GM21786 (cell line): ENCODE measurements at regions not wholly inside any gene's neighbourhood (a gene's known extent, or its start where the extent isn't known, plus 50 kb on each side); places are given as distances from the start of the nearest gene placed in this dataset.
A peak's percentile ranks its signal among the peaks of the same experiment; 100 is the strongest.
"Not testable (repeated sequence)": the region's sequence is repeated elsewhere in the genome, so short reads cannot be mapped to it uniquely, and the experiment has no call there.

Source experiments
- ATAC-seq: cut with Tn5 transposase; IDR thresholded peaks from one replicate; pipeline ENCODE4 v1.9.1; 2021; ENCODE audit not compliant: unreplicated experiment

DNA sequence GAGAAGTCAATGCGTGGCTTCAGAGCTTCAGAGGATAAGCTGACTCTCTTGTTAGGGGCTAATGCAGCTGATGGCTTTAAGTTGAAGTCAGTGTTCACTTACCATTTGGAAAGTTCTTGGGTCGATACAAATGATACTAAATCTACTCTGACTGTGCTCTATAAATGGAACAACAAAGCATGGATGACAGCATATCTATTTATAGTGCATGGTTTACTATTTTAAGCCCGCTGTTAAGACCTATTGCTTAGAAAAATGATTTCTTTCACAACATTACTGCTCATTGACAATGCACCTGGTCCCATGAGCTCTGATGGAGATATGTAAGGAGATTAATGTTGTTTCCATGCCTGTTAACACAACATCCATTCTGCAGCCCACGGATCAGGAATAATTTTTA is 435.7 kb downstream of the MAT2B start:
- peak; percentile 39 for ATAC-seq

DNA sequence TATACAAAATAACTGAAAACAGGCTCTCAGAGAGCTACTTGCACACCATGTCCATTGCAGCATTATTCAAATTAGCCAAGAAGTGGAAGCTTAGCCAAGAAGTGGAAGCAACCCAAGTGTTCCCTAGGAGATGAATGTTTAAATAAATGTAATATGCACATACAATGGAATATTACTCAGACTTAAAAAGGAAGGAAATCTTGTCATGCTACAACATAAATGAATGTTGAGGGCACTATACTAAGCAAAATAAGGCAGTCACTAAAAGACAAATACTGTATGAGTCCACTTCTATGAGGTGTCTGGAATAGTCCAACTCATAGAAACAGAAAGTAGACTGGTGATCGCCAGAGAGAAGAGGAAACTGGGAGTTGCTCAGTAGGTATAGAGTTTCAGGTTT is 438.1 kb downstream of the MAT2B start:
- ATAC-seq, result no peak

DNA sequence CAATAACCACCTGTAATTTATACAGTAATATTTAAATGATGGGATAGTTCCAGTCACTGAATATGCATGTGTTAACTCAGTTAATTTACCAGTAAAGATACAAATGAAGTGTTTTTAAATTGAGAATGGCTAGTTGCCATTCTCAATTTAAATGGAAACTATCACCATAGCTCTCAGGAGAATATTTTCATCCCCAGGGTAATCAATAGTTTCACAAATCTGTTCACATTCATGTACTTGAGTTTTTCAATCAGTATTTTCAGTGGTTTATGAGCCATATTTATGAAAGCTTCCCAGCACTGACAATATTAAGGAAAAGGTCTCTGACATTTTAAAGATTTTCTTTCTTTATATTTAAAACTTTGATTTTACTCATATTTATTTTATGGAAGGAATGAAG is 439.3 kb downstream of the MAT2B start:
- ATAC-seq, result no peak

DNA sequence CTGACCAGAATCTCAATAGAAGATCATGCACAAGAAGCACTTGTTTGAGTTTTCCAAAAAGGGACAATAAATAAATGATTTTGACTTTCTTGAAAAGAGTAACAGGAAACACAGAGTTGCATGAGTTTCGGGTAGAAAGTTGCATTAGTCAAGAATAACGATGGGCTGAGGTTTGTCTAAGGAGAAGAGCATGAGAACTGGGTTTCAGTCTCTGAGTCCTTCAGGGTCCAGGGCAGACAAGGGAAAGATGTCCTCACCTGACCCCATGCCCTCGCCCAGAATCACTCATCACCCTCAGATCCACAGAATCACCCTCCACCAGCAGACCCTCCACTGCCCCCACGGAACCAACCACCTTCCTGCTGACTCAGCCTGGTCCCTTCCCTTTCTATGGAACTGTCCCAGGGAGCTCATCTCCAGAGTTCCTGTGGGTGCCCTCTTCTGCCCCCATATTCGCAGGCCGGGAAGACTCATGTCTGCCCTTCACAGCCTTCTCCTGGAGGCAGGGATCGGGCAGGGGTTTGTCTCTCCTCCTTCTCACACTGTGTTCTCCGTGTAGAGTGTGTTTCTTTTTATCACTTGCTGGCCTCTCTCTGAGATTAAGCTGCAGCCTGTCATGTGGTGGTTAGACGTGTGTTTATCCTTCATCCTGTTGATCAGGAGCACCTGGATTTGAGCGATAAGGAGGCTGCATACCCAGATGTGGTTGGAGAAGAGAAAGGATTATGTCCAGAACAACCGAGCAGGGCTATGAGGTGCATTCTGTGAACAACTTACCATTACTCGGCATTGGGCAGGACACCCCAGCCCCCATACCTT is 442.6 kb downstream of the MAT2B start:
- no peak for ATAC-seq

DNA sequence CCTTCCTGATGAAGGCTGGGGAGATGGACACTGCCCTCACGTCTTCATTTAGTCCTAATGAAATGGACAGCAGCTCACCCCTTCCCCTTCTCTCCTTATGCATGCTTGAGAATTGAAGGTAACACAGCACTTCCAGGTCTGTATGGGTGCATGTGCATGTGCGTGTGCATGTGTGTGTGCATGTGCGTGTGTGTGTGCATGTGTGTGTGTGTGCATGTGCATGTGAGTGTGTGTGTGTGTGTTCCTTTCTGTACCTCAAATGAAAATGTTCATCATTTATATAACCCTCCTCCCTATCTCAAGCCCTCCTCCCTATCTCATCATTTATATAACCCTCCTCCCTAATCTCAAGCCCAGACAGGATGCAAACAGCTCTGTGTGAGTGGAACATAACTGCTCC is 444.8 kb downstream of the MAT2B start:
- ATAC-seq, result no peak

DNA sequence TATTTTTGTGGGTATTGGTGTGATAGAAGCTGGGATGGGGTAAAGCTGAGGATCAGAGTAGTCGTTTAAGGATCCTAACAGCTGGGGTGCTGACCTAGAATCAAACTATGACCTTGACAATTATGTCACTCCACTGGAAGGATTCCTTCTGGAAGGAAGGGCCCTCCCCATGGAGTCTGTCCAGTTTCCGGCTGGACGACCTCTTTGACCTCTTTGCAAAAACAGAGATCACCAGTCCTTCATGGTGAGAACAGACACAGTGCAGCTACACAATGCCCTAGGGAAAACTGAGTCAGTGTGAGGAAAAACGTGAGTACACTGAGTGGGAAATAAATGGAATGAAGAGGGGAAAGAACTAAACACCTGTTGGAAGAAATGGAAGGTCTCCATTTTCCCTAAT is 445.6 kb downstream of the MAT2B start:
- ATAC-seq, result no peak

DNA sequence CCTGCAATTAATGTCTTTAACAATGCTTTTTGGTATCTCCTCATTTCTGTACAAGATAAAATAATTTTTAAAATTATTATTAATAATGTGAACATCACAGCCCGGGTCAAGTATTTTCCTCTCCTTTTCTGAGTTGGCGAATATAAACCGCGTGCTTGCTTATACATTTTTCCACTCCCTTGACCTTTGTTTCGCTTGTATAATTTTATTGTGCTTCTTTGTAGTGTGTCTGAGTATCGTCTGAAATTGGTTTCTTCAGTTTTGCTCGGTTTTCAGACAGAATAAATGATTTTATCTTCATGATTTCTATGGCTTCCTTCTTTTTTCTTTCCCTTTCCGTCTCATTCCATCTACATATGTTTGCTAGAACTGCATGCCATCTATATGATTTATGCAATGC is 448.5 kb downstream of the MAT2B start:
- ATAC-seq, result no peak

DNA sequence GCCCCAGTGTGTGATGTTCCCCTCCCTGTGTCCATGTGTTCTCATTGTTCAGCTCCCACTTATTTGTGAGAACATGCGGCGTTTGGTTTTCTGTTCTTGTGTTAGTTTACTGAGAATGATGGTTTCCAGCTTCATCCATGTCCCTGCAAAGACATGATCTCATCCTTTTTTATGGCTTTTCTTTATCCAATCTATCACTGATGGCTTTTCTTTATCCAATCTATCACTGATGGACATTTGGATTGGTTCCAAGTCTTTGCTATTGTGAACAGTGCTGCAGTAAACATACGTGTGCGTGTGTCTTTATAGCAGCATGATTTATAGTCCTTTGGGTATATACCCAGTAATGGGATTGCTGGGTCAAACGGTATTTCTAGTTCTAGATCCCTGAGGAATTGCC is 455.8 kb downstream of the MAT2B start:
- not testable (repeated sequence) for ATAC-seq

DNA sequence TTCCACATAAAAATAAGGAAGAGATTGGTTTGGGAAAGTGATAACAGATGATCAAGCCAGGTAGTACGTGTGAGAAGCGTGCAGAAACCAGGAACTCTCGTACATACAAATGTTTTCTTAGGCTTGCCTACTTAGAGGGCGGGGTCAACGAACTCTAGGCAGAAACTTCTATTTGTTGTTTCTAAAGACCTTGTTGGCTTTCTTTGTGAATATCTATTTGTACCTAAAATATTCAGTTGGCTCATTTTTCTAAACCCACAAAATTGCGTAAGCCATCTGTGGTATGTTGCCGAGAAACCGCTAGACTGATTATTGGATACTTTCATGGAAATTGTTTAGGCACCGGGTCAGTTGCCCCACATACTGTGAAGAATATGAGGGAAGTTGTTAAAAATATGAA is 458.5 kb downstream of the MAT2B start:
- ATAC-seq, result no peak

DNA sequence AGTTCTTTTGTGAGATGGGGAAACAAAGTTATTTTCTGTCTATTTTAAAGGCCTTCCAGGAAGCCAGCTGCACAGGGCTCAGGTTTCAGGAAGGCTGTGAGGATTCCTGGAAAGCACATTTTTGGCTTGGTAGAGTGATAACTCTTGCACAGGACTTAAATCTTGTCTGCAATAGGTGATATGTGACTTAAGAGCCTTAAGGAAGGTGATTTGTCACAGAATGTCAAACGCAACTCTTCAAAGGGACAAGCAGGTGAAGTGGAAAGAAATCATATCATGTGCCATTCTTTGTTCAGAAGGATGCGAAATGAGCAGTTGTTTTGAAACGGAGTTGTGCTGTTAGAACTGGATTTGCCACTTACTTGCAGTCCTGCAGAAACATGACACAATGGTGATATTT is 459.3 kb downstream of the MAT2B start:
- no peak for ATAC-seq

DNA sequence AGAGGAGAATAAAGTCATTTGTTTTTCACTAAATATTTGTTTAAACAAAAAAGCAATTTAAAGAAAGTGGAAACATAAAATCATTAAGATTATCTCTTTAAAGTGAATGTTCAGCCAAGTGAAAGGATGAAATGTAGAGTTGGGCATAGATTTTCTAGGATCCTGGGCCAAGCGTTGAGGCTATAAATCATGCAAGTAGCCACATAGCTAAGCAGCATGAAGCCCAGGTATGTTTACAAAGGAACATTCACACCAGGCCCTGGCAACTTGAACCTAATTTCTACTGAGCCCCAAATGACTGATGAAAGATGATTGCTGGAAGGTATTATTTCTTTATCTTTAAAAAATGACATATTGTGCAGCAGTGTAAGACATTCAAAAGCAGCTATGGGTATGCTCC is 461.8 kb downstream of the MAT2B start:
- ATAC-seq, result no peak

DNA sequence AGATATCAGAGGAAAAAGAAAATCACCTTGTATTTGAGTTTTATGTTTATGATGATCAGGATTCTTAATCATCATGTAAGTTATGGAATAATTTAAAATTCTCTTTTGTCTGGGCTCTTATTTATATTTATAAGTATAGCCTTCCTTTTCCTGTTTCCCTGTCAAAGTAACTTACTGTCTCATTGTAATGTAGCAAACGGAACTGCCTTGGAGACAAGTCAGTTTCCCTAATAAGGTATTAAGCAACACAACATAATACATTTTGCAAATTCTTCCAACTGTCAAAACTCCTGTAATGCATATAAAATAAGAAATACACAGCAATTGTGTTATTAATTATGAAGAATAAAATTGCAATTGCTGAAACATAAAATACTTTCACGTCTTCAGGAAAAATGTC is 463.2 kb downstream of the MAT2B start:
- ATAC-seq, result no peak

DNA sequence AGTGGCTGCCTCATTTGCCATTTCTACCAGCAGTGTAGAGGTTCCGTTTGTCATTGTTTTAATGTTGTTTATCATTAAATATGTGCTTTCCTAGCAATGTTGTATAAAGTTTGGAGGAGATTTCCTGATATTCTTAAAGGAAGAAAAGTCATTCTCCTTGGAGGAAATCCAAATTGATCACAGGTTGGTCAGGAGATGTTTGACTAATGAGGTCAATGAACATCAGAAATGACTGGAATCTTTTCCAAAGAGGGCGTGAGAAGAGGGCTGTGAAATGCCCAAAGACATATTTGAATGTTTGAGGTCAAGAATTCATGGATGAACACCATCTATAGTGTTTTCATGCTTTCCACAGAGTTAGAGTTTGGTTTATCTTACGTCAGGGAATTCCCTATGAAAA is 471.3 kb downstream of the MAT2B start:
- ATAC-seq, result no peak

DNA sequence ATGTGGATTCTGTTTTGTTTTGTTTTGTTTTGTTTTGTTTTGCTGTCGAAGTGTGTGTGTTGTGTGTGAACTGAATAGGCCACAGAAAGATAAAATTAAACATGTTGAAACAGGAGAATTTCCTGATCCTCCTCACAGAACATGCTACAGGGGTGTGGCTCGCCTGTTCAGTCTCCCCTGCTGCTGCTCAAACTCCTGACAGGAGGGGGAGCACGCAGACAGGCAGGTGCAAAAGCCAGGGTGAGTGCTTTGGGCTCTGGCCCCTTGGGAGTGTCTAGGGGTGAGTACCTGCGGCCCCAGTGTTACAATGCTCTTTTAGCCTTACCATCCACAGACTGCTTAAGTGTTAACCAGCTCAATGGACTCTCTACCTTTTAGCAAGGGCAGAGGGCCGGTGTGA is 473.5 kb downstream of the MAT2B start:
- ATAC-seq, result peak; percentile 74

DNA sequence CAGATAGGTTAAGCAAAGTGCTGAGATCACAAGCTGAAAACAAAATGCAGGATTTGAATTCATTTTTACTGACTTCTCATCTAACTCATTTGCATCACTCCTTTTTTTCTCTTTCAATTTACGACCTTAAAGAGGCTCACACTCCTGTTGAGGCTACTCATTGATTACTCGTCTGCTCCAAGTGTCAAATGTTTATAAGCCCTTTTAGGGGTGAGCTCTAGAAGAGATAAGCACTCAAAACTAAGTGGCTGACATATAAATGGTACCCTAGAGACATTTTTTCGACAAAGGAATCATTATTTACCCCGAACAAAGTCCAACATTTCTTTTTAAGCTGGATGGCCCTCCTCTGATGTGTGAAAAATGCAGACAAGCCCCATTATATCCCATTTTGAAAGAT is 483.1 kb downstream of the MAT2B start:
- no peak for ATAC-seq

DNA sequence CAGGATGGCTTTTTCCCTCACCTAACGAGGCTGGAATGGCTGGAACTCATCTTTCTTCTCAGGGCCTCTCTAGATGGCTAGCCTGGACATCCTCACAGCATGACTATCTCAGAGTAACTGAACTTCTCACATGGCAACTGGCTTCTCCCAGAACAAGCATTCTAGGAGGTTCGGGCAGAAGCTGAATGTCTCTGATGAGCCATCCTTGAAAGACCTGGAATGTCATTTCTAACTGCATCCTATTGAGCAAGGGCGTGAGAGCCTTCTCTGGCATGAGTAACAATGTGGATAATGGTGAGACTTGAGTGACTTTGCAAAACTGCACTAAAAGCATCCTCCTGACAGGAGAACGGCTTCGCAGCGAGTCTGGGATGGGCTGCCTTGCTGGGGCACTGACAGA is 487.7 kb downstream of the MAT2B start:
- ATAC-seq, result no peak

DNA sequence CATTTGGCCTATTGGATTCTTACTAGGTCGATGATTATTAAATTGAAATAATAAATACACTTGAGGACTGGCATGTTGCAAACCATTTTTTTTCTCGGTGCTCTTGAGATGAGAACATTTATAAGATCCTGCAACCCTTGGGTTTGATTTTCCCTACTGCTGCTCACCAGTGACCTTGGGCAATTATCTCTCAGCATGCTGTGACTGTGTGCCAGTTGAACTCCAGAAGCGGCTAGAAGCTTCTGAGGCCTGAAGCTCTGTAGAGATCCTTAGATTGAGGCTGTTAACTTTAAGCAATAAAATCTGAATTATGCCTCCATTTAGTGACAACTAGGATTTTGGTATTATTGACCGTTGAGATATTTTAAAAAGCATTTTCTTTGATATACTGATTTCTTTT is 489.8 kb downstream of the MAT2B start:
- no peak for ATAC-seq

DNA sequence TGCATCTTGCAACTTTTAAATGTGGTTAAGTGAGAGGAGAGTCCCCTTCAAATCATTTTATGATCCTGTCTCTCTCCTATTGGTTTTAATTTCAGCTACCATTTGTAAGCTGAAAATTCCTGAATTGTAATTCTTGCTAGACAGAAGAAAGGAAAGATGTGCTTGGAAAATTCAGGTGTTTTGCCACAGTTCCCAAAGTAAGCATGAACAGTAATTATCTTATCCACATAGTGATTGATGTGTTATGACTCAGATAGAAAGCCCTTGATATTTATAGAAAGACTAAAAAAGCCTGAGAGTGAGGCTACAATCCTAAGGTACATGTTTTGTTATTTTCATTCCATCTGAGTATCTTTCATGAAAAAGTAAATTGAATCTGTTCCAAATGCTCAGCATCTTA is 492.5 kb downstream of the MAT2B start:
- no peak for ATAC-seq

DNA sequence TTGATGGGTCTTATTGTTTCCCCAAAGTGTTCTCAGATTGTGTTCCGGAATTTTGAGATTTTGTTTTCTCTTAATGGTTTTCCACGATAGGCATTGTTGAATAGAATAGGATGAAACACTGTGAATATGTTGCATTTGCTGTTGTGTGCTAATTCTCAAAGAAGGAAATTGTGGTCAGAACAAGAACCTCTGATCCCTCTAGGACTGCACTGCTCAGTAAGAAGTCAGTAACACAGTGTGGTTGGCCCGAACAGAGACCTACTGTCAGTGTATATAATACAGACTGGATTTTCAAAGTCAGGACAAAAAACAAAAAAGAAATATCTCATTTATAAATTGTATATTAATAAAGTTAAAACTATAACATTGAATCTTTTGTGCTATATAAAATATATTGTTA is 494.8 kb downstream of the MAT2B start:
- ATAC-seq, result no peak

DNA sequence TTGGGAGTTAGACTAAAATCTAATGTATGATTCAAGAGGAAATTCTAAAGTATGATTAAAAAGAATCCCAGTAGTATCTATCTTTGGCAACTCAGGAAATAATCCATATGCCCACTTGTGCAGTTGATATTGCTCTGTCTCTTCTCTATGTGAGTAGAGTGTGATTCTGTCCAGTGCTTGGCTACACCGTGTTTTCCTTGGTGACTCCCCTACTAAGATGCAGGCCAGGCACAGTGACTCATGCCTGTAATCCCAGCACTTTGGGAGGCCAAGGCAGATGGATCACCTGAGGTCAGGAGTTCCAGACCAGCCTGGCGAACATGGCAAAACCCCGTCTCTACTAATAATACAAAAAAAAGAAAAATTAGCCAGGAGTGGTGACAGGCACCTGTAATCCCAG is 495.4 kb downstream of the MAT2B start:
- no peak for ATAC-seq

DNA sequence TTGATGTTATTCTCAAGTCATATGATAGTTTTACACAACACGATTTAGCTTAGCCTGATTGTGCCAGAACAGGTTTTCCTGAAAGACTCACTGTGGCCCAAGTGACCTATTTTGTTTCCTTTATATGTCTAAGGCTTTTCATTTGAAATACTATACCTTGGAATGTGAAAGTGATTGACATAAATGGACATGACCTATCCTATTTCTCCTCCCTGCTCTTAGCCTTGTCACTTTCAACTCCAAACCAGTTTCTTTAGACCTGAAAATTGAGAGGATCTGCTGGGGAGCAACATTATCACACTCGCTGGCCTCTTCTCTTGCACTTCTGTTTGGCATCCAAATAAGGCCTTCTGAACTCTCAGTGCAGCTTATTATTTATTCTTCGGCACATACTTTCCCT is 496.8 kb downstream of the MAT2B start:
- peak; percentile 7 for ATAC-seq

DNA sequence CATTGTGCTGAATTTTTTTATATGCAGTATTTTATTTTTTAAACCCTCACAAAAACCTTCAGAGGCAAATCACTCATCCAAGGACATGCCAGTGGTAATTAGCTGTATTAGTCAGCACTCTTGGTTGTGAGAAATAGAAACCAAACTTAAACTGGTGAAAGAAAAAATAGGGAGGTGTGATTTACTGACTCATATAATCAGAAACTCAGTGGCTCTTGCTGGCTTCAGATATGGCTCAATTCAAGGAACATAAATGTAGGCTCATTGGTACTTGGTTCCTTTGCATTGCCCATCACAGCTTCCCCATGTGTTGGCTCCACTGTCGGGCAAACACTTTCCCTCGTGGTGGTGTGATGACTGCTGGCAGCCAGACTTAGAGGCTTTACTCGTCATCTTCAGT is 497.2 kb downstream of the MAT2B start:
- peak; percentile 75 for ATAC-seq

DNA sequence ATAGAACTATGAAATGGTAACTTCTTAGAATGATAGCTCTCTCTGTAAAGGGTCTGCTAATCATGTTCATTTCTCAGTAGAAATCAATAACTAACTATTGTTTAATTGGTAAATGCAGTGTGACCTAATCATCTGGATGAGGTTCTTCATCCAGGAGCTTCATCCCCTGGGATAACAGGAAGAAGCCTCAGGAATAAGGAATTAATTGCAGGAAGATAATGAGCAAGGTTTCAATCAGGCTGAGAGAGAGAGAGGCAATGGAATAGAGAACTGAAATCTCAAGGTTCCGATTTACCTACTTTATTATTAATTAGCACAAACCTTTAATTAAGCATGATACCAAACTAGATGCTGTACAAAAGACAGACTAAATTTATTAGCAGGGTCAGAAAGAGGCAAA is 499.7 kb downstream of the MAT2B start:
- no peak for ATAC-seq
